ENCODE measurements at regions not wholly inside any gene's neighbourhood (a gene's known extent, or its start where the extent isn't known, plus 50 kb on each side); places are given as distances from the start of the nearest gene placed in this dataset.

GRCh38 chr4:120528428-120528827 lies 394.1 kb downstream of the PRDM5 start:
- intact Hi-C loops (cut with micrococcal nuclease), result no loop called here
- Histone ChIP-seq H3K4me1 (no peaks in the 10 kb centered on the region), H3K4me3 (no peak overlapping the region), H3K36me3 (no peaks in the 10 kb centered on the region), H3K27me3 (ENCODE audit: low read depth) (no peaks in the 10 kb centered on the region), H3K27ac (replicated peaks) (no peak overlapping the region), H3K9me3 (replicated peaks) (no peaks in the 10 kb centered on the region)
- TF ChIP-seq, protein P1, sequence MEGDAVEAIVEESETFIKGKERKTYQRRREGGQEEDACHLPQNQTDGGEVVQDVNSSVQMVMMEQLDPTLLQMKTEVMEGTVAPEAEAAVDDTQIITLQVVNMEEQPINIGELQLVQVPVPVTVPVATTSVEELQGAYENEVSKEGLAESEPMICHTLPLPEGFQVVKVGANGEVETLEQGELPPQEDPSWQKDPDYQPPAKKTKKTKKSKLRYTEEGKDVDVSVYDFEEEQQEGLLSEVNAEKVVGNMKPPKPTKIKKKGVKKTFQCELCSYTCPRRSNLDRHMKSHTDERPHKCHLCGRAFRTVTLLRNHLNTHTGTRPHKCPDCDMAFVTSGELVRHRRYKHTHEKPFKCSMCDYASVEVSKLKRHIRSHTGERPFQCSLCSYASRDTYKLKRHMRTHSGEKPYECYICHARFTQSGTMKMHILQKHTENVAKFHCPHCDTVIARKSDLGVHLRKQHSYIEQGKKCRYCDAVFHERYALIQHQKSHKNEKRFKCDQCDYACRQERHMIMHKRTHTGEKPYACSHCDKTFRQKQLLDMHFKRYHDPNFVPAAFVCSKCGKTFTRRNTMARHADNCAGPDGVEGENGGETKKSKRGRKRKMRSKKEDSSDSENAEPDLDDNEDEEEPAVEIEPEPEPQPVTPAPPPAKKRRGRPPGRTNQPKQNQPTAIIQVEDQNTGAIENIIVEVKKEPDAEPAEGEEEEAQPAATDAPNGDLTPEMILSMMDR (IDR thresholded peaks at IDR 0.05; ENCODE audit: borderline replicate concordance), result no peak
- no peak for DNase-seq

DNA sequence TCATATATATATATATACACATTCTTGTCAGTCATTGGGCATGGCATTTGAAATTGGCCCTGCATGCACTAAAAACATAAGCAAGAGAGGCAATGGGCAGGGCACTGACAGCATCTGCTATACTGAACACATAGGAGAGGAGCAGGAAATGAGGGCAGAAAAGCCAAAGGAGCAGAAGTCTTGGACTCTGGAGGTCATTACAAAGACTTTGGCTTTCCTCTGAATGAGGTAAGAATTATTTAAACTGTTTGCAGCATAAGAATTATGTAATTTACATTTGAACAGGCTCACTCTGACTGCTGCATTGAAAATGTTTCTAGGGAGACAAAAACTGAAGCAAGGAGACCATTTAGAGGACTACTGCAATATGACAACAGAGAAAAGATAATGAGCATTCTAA lies 396.5 kb downstream of the PRDM5 start:
- Histone ChIP-seq H3K27me3 (ENCODE audit: low read depth) (no peaks in the 10 kb centered on the region), H3K27ac (replicated peaks) (no peak overlapping the region), H3K9me3 (replicated peaks) (no peaks in the 10 kb centered on the region), H3K36me3 (no peaks in the 10 kb centered on the region), H3K4me1 (no peaks in the 10 kb centered on the region), H3K4me3 (no peak overlapping the region)
- DNase-seq, result no peak
- intact Hi-C loops (cut with micrococcal nuclease), result no loop called here
- TF ChIP-seq, protein P1 (IDR thresholded peaks at IDR 0.05; ENCODE audit: borderline replicate concordance), result no peak

- intact Hi-C loops (cut with micrococcal nuclease), result no loop called here
- Histone ChIP-seq H3K36me3 (no peaks in the 10 kb centered on the region), H3K4me3 (no peak overlapping the region), H3K27me3 (ENCODE audit: low read depth) (no peaks in the 10 kb centered on the region), H3K9me3 (replicated peaks) (no peaks in the 10 kb centered on the region), H3K4me1 (no peaks in the 10 kb centered on the region), H3K27ac (replicated peaks) (no peak overlapping the region)
- TF ChIP-seq, protein P1 (IDR thresholded peaks at IDR 0.05; ENCODE audit: borderline replicate concordance), result no peak
- no peak for DNase-seq
These were observed 397.4 kb downstream of the PRDM5 start for GRCh38 chr4:120525106-120525505.

GRCh38 chr4:120524237-120524636 lies 398.3 kb downstream of the PRDM5 start:
- intact Hi-C loops (cut with micrococcal nuclease), result no loop called here
- H3K4me1 ChIP-seq, result no peaks in the 10 kb centered on the region
- no peaks in the 10 kb centered on the region for H3K27me3 ChIP-seq (ENCODE audit: low read depth)
- H3K9me3 ChIP-seq (replicated peaks), result no peaks in the 10 kb centered on the region
- no peak overlapping the region for H3K4me3 ChIP-seq
- H3K36me3 ChIP-seq, result no peaks in the 10 kb centered on the region
- no peak overlapping the region for H3K27ac ChIP-seq (replicated peaks)
- DNase-seq, result no peak
- TF ChIP-seq, protein P1 (IDR thresholded peaks at IDR 0.05; ENCODE audit: borderline replicate concordance), result no peak

- DNase-seq, result no peak
These were observed 401.8 kb downstream of the PRDM5 start for GRCh38 chr4:120520761-120521160.

More at GRCh38 chr4:120520761-120521160, 401.8 kb downstream of the PRDM5 start:
- Histone ChIP-seq H3K9me3 (replicated peaks) (no peaks in the 10 kb centered on the region), H3K36me3 (no peaks in the 10 kb centered on the region), H3K4me3 (no peak overlapping the region), H3K4me1 (no peaks in the 10 kb centered on the region), H3K27me3 (ENCODE audit: low read depth) (no peaks in the 10 kb centered on the region), H3K27ac (replicated peaks) (no peak overlapping the region)
- TF ChIP-seq, protein P1 (IDR thresholded peaks at IDR 0.05; ENCODE audit: borderline replicate concordance), result no peak
- intact Hi-C loops (cut with micrococcal nuclease), result no loop called here

Data from left ventricle myocardium inferior (tissue), 1 donor.